WTC11 (cell line): ENCODE measurements at regions not wholly inside any gene's neighbourhood (a gene's known extent, or its start where the extent isn't known, plus 50 kb on each side); places are given as distances from the start of the nearest gene placed in this dataset.

ENCODE experiments used
- ATAC-seq: fragments of 200-7000 bp; cut with Tn5 transposase; 2 replicates; pipeline ENCODE4 v1.10.0; 2021; ENCODE audit warnings: mild to moderate bottlenecking, moderate library complexity
- CTCF ChIA-PET: fragments of 300-600 bp; sonication (Branson Sonifier 250); formaldehyde crosslinking; loops from one replicate; lab custom pipeline; 2021; ENCODE audit warnings: antibody characterized with exemption; lab: Charles Lee
- POLR2A ChIA-PET: fragments of 350-600 bp; sonication (Branson Sonifier 250); formaldehyde crosslinking; loops from one replicate; lab custom pipeline; 2021; ENCODE audit warnings: antibody characterized with exemption; lab: Charles Lee
- DNase-seq: peaks from one replicate; pipeline ENCODE4 v3.0.0; 2021; ENCODE audit warnings: low spot score
- H3K27ac Mint-ChIP-seq: 2 replicates; pipeline ENCODE4 v1.8.0; 2021; ENCODE audit warnings: mixed read lengths
- H3K27me3 Mint-ChIP-seq: 2 replicates; pipeline ENCODE4 v1.8.0; 2021; ENCODE audit warnings: low read depth, mild to moderate bottlenecking, moderate library complexity, mixed read lengths
- H3K36me3 Mint-ChIP-seq: 2 replicates; pipeline ENCODE4 v1.8.0; 2021; ENCODE audit warnings: mixed read lengths
- H3K4me1 Mint-ChIP-seq: 2 replicates; pipeline ENCODE4 v1.8.0; 2022; ENCODE audit warnings: mixed read lengths
- H3K4me3 Mint-ChIP-seq: 2 replicates; pipeline ENCODE4 v1.8.0; 2021; ENCODE audit warnings: mild to moderate bottlenecking, moderate library complexity, mixed read lengths
- H3K9me3 Mint-ChIP-seq: 2 replicates; pipeline ENCODE4 v1.8.0; 2021; ENCODE audit warnings: mixed read lengths
- ATF6 ChIP-seq: sonication (generic); formaldehyde crosslinking; IDR thresholded peaks from 2 replicates; pipeline ENCODE4 v1.8.1; 2023; ENCODE audit warnings: mild to moderate bottlenecking, missing genetic modification reagents
- E2F5 ChIP-seq: sonication (generic); formaldehyde crosslinking; IDR thresholded peaks from 2 replicates; pipeline ENCODE4 v1.8.1; 2022; ENCODE audit warnings: mild to moderate bottlenecking, moderate library complexity, missing genetic modification reagents
- ESRRA ChIP-seq: sonication (generic); formaldehyde crosslinking; IDR thresholded peaks from 2 replicates; pipeline ENCODE4 v1.8.1; 2022; ENCODE audit warnings: mild to moderate bottlenecking, missing genetic modification reagents, borderline replicate concordance
- FOXP4 ChIP-seq: sonication (generic); formaldehyde crosslinking; IDR thresholded peaks from 2 replicates; pipeline ENCODE4 v1.8.0; 2022; ENCODE audit warnings: mild to moderate bottlenecking, missing genetic modification reagents
- HMGA2 ChIP-seq: fragments of 250-450 bp; sonication (Bioruptor Pico); IDR thresholded peaks from 2 replicates; pipeline ENCODE4 v1.4.0; 2021; ENCODE audit warnings: mild to moderate bottlenecking, moderate library complexity
- IRF2 ChIP-seq: sonication (generic); formaldehyde crosslinking; IDR thresholded peaks from 2 replicates; pipeline ENCODE4 v1.8.0; 2022; ENCODE audit warnings: low read depth, missing genetic modification reagents, borderline replicate concordance
- JAZF1 ChIP-seq: fragments of 250-450 bp; sonication (Bioruptor Pico); IDR thresholded peaks from 2 replicates; pipeline ENCODE4 v1.9.0; 2021; ENCODE audit warnings: moderate library complexity, mild to moderate bottlenecking, inconsistent platforms
- KAT7 ChIP-seq: sonication (generic); formaldehyde crosslinking; IDR thresholded peaks from 2 replicates; pipeline ENCODE4 v1.8.1; 2023; ENCODE audit warnings: missing genetic modification reagents, mild to moderate bottlenecking, borderline replicate concordance
- MXD4 ChIP-seq: fragments of 250-450 bp; sonication (Bioruptor Pico); IDR thresholded peaks from 2 replicates; pipeline ENCODE4 v1.8.0; 2021; ENCODE audit warnings: mild to moderate bottlenecking, moderate library complexity, borderline replicate concordance
- MYBL2 ChIP-seq: sonication (generic); formaldehyde crosslinking; IDR thresholded peaks from 2 replicates; pipeline ENCODE4 v1.8.1; 2023; ENCODE audit warnings: mild to moderate bottlenecking, moderate library complexity, missing genetic modification reagents
- NFATC4 ChIP-seq: fragments of 250-450 bp; sonication (Bioruptor Pico); IDR thresholded peaks from 2 replicates; pipeline ENCODE4 v1.9.0; 2021; ENCODE audit warnings: mild to moderate bottlenecking
- NFYB ChIP-seq: sonication (generic); formaldehyde crosslinking; conservative IDR thresholded peaks from 2 replicates; pipeline ENCODE4 v1.8.0; 2022; ENCODE audit warnings: low read depth, missing genetic modification reagents
- OVOL2 ChIP-seq: fragments of 250-450 bp; sonication (Bioruptor Pico); IDR thresholded peaks from 2 replicates; pipeline ENCODE4 v1.9.0; 2021; ENCODE audit warnings: mild to moderate bottlenecking, borderline replicate concordance
- PREB ChIP-seq: sonication (generic); formaldehyde crosslinking; IDR thresholded peaks from 2 replicates; pipeline ENCODE4 v1.8.1; 2022; ENCODE audit warnings: mild to moderate bottlenecking, missing genetic modification reagents, moderate library complexity, borderline replicate concordance
- RELA ChIP-seq: sonication (generic); formaldehyde crosslinking; IDR thresholded peaks from 2 replicates; pipeline ENCODE4 v1.8.1; 2022; ENCODE audit warnings: missing genetic modification reagents, mild to moderate bottlenecking, borderline replicate concordance
- RORB ChIP-seq: fragments of 250-450 bp; sonication (Bioruptor Pico); IDR thresholded peaks from 2 replicates; pipeline ENCODE4 v1.9.0; 2021; ENCODE audit warnings: mild to moderate bottlenecking
- TP53 ChIP-seq: sonication (generic); formaldehyde crosslinking; IDR thresholded peaks from 2 replicates; pipeline ENCODE4 v1.8.1; 2023; ENCODE audit warnings: mild to moderate bottlenecking, missing genetic modification reagents
- ZBTB21 ChIP-seq: sonication (generic); formaldehyde crosslinking; IDR thresholded peaks from 2 replicates; pipeline ENCODE4 v1.8.1; 2023; ENCODE audit warnings: mild to moderate bottlenecking, missing genetic modification reagents, borderline replicate concordance
- ZMAT4 ChIP-seq: fragments of 250-450 bp; sonication (Bioruptor Pico); IDR thresholded peaks from 2 replicates; pipeline ENCODE4 v1.9.0; 2021; ENCODE audit warnings: mild to moderate bottlenecking
- ZNF281 ChIP-seq: sonication (generic); formaldehyde crosslinking; IDR thresholded peaks from 2 replicates; pipeline ENCODE4 v1.8.0; 2023; ENCODE audit warnings: mild to moderate bottlenecking, missing genetic modification reagents
- ZNF416 ChIP-seq: fragments of 250-450 bp; sonication (Bioruptor Pico); IDR thresholded peaks from 2 replicates; pipeline ENCODE4 v1.9.0; 2021; ENCODE audit warnings: mild to moderate bottlenecking, inconsistent platforms
- ZNF671 ChIP-seq: fragments of 250-450 bp; sonication (Bioruptor Pico); IDR thresholded peaks from 2 replicates; pipeline ENCODE4 v1.8.0; 2021; ENCODE audit warnings: mild to moderate bottlenecking

DNA sequence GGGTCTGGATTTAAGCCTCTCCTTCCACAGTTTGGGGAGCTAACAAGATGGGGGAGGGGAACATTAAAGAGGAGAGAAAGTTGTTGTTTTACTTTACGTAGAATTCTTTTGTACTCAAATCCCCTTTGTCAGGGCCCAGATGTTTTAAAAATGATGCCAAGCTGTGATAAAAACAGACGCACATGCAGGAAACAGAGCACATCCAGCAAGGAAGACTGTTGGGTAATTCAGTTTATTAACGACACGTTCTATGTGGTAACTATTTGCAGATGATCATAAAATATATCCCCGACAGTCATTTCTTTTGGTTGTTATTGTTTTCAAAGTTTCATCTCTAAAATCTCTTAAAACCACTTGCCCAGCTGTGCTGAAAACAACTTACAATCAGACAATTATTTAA is 307.0 kb upstream of the PRDM1 start:
- H3K27me3 Mint-ChIP-seq, result no peaks in the 10 kb centered on the region
- H3K27ac Mint-ChIP-seq, result no peak overlapping the region

DNA sequence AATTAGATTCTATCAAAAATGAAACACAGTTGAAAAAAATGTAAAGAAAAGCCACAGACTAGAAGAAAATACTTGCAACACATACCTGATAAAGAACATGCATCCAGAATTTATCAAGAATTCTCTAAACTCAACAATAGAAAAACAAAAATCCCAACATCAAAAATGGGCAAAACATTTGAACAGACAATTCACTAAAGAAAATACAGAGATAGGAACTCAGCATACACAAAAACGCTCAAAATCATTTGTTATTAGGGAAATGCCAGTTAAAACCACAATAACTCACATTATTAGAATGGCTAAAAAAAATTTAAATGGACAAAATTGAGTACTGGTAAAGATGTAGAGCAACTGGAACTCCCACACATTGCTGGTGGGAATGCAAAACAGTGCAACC is 311.0 kb upstream of the PRDM1 start:
- ChIA-PET POLR2A (no interaction called here), CTCF (no interaction called here)
- Mint-ChIP-seq H3K4me3 (no peak overlapping the region), H3K9me3 (peaks cover 30% of the 10 kb centered on the region), H3K27ac (no peak overlapping the region), H3K27me3 (no peaks in the 10 kb centered on the region), H3K36me3 (peaks cover 13% of the 10 kb centered on the region), H3K4me1 (peaks cover 4% of the 10 kb centered on the region; the same call in 1 of the 2 replicates)
- no peak for TF ChIP-seq PREB (CRISPR knock-in tag)
- TF ChIP-seq E2F5, result no peak
- no peak for TF ChIP-seq ATF6 (CRISPR knock-in tag)
- TF ChIP-seq ZNF671 (CRISPR knock-in tag), result no peak
- TF ChIP-seq ZNF416 (CRISPR knock-in tag), result no peak
- no peak for TF ChIP-seq KAT7 (CRISPR knock-in tag)
- TF ChIP-seq ZMAT4, result no peak
- no peak for TF ChIP-seq JAZF1 (CRISPR knock-in tag)
- TF ChIP-seq MYBL2 (CRISPR knock-in tag), result no peak
- TF ChIP-seq FOXP4 (CRISPR knock-in tag), result no peak
- no peak for TF ChIP-seq NFYB (CRISPR knock-in tag)
- no peak for TF ChIP-seq NFATC4 (CRISPR knock-in tag)
- TF ChIP-seq OVOL2, result no peak
- no peak for TF ChIP-seq RELA (CRISPR knock-in tag)
- no peak for TF ChIP-seq ESRRA
- ATAC-seq, result no peak
- no peak for DNase-seq

More for the DNA sequence above, 307.0 kb upstream of the PRDM1 start:
- Mint-ChIP-seq H3K36me3 (peaks cover 13% of the 10 kb centered on the region), H3K9me3 (peaks cover 27% of the 10 kb centered on the region), H3K4me3 (no peak overlapping the region), H3K4me1 (peaks cover 4% of the 10 kb centered on the region)
- POLR2A ChIA-PET, result no interaction called here
- DNase-seq (no peak), ATAC-seq (no peak)
- CTCF ChIA-PET, result interaction anchor here (0.7 kb wide), 1 partner anchor 347 kb away, joined by 5 read pairs; no protein-coding TSS in a partner anchor
- TF ChIP-seq ZNF671 (CRISPR knock-in tag), result no peak
- no peak for TF ChIP-seq TP53 (CRISPR knock-in tag)
- TF ChIP-seq IRF2, result no peak
- no peak for TF ChIP-seq HMGA2 (CRISPR knock-in tag)
- TF ChIP-seq ZNF281 (CRISPR knock-in tag), result no peak
- TF ChIP-seq RORB (CRISPR knock-in tag), result no peak
- TF ChIP-seq MXD4 (CRISPR knock-in tag), result no peak
- no peak for TF ChIP-seq ZBTB21 (CRISPR knock-in tag)
